Mononuclear cell (primary cell): ENCODE measurements at regions not wholly inside any gene's neighbourhood (a gene's known extent, or its start where the extent isn't known, plus 50 kb on each side); places are given as distances from the start of the nearest gene placed in this dataset.

ENCODE experiments used
- H3K27me3 ChIP-seq: 2 replicates; pipeline ENCODE4 v1.6.0; 2011; ENCODE audit warnings: low read length, control low read depth; ENCODE audit not compliant: insufficient read depth
- H3K4me1 ChIP-seq: 2 replicates; pipeline ENCODE4 v1.5.1; 2011; ENCODE audit warnings: mild to moderate bottlenecking, low read length, control low read depth; ENCODE audit not compliant: insufficient read depth
- H3K4me3 ChIP-seq: 2 replicates; pipeline ENCODE4 v1.5.1; 2011; ENCODE audit warnings: mild to moderate bottlenecking, low read length, moderate library complexity
- H3K9me3 ChIP-seq: 2 replicates; pipeline ENCODE4 v1.5.1; 2011; ENCODE audit warnings: low read depth, mild to moderate bottlenecking, control low read depth, low read length

DNA sequence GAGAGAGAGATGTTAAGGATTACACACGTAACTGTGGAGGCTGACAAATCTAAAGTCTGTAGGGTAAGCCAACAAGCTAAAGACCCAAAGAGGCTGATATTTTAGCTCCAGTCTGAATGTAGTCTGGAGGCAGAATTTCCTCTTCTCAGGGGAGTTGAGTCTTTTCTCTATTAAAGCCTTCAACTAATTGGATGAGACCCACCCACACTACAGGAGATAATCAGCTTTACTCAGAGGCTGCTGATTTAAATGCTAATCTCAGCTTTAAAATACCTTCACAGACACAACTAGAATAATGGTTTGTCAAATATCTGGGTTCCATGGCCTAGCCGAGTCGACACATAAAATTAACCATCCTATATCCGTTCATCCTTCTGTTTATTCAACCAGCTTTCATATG is 204.3 kb upstream of the PSMD7 start:
- Histone ChIP-seq H3K9me3 (no peaks in the 10 kb centered on the region), H3K27me3 (no peaks in the 10 kb centered on the region), H3K4me1 (no peaks in the 10 kb centered on the region), H3K4me3 (no peak overlapping the region)

DNA sequence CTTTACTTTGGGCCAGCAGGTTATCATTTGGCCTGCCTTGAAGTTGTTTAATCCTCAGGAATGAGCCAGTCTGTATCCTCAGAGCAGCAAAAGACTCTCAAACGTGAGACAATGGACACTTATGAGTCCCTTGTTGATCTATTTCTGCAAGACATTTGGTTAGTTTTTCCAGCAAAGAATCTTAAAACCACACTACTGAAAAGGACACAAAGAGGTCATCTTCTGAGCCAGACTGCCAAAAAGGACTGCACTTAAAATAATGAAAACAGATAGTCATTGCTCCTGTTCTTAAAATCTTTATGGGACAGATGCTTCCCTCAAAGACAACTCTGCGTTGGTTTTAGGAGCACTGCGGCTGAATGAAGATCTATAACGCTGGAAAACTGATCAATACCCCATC is 205.7 kb upstream of the PSMD7 start:
- Histone ChIP-seq H3K27me3 (no peaks in the 10 kb centered on the region), H3K9me3 (no peaks in the 10 kb centered on the region), H3K4me1 (no peaks in the 10 kb centered on the region), H3K4me3 (no peak overlapping the region)

DNA sequence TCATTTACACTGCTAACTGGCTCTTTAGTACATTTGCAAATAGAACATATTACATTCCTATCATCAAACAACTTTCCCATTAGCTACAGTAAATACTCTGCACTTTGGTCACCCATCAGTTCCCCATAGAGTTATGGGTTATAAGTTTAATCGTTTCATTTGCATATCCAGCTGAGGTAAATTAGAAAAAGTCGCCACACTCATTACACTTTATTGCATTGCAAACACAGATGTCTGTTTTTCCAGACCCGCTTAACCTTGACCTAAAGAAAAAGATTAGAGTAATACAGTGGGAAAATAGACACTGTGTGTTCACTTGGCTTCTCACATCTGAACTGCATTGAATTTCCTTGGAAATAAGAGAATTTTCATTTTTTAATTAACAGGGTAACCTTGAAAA is 213.1 kb upstream of the PSMD7 start:
- no peak overlapping the region for H3K4me3 ChIP-seq
- H3K9me3 ChIP-seq: no peaks in the 10 kb centered on the region
- no peaks in the 10 kb centered on the region for H3K27me3 ChIP-seq
- no peaks in the 10 kb centered on the region for H3K4me1 ChIP-seq

DNA sequence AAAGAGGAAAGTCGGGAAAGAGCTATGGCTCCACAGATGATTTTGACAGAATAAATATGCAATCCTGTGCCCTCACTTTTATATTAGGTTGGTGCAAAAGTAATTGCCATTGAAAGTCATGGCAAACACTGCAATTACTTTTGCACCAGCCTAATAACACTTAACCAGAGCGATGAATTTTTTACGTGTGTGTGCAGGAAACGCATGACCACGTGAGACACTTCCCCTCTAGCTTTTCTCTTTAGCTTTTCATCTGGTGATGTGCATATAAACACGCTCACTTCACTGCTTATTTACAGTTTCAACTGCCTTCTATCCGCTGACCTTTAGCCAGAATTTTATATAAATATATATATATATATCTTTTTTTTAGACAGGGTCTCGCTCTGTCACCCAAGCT is 216.3 kb upstream of the PSMD7 start:
- no peaks in the 10 kb centered on the region for H3K9me3 ChIP-seq
- H3K4me1 ChIP-seq: no peaks in the 10 kb centered on the region
- H3K4me3 ChIP-seq: no peak overlapping the region
- no peaks in the 10 kb centered on the region for H3K27me3 ChIP-seq

DNA sequence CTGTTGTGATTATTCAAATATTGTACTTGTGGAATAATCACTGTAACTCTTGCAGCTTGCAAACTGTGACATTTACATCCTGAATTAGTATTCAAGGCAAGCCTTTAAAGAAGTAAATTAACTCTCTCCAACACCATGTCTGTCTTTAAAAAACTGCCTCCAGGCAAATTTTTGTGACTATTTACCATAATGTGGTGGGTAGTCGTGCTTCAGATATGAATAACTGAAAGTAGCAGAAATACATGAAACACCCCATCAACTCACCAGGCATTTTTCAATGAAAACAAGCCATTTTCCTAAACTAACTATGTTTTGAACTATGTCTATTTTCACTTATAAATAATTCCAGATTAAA is 217.4 kb upstream of the PSMD7 start:
- no peaks in the 10 kb centered on the region for H3K27me3 ChIP-seq
- H3K9me3 ChIP-seq: no peaks in the 10 kb centered on the region
- no peak overlapping the region for H3K4me3 ChIP-seq
- no peaks in the 10 kb centered on the region for H3K4me1 ChIP-seq

DNA sequence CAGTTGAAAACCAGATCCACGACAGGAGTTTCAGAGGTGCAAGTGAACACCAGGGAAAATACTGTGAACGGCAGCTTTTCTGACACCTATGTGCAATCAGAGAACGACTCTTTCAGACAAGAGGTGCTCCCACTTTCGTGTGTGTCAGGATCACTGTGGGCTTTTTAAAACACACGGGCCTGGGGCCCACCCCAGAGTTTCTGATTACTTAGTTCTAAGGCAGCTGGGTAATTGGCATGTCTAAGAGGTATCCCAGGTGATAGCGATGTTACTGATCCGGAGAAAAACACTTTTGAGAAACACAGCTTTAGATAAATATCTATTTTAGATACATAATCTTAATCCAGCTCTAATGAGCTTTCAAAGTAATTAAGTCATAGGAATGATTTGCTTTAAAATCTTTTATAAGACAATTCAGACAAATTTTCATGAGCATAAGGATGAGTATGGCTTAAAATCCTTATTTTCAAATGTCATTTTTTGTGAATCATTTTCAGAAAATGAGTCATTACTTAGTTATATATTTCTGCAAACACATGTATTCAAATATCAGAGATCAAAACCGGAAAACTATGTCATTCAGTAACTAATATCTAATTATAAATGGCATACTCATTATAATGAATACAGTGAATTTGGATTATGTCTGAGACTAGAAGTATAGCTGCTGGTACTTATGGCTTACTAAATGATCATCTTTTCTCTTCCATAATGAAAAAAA is 217.9 kb upstream of the PSMD7 start:
- H3K4me1 ChIP-seq: no peaks in the 10 kb centered on the region
- H3K27me3 ChIP-seq: no peaks in the 10 kb centered on the region
- H3K4me3 ChIP-seq: no peak overlapping the region
- no peaks in the 10 kb centered on the region for H3K9me3 ChIP-seq

DNA sequence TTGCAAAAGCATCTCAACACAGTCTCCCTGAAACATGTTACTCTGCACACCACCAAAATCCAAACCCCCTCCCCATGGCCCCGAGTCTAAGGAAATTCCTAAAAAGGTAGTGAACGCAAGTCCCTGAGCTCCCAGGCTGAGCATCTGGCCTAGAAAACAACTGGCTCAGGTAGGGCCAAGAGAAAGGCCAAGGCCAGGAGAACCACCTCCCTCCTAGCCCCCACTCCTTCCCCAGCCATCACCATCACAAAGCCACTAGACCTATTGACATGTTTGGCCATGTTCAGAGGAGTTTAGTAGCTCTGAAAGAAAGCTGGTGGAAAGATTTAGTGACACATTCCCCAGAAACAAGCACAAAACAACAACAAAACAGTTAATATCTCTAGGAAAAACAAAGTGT is 220.0 kb upstream of the PSMD7 start:
- Histone ChIP-seq H3K27me3 (no peaks in the 10 kb centered on the region), H3K4me1 (no peaks in the 10 kb centered on the region), H3K9me3 (no peaks in the 10 kb centered on the region), H3K4me3 (no peak overlapping the region)

DNA sequence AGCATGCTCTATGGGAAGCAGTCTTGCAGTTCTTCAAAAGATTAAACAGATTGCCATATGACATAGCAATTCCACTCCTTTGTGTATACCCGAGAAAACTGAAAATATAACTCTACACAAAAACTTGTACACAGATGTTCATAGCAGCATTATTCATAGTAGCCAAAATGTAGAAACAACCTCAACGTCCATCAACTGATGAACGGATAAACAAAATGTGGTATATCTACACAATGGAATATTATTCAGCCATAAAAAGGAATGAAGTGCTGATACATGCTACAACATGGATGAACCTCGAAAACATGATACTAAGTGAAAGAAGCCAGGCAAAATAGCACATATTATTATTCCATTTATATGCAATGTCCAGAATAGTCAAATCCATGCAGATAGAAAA is 221.2 kb upstream of the PSMD7 start:
- no peaks in the 10 kb centered on the region for H3K4me1 ChIP-seq
- no peaks in the 10 kb centered on the region for H3K9me3 ChIP-seq
- no peak overlapping the region for H3K4me3 ChIP-seq
- no peaks in the 10 kb centered on the region for H3K27me3 ChIP-seq

DNA sequence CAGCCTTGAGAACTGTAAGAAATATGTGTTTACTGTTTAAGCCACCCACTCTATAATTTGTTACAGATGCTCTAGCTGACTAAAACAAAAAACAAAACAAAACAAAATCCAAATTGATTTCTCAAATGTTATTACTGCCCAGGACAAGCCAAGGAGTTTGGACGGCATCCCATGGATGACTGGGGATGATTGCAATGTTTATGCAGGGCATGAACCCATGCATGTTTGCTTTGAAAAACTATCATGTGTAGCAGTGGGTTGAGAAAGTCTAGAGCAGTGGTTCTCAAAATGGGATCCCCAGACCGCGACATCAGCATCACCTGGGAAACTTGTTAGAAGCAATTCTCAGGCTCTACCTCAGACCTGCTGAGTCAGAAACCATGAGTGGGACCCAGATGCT is 223.2 kb upstream of the PSMD7 start:
- Histone ChIP-seq H3K27me3 (no peaks in the 10 kb centered on the region), H3K9me3 (no peaks in the 10 kb centered on the region), H3K4me3 (no peak overlapping the region), H3K4me1 (no peaks in the 10 kb centered on the region)

DNA sequence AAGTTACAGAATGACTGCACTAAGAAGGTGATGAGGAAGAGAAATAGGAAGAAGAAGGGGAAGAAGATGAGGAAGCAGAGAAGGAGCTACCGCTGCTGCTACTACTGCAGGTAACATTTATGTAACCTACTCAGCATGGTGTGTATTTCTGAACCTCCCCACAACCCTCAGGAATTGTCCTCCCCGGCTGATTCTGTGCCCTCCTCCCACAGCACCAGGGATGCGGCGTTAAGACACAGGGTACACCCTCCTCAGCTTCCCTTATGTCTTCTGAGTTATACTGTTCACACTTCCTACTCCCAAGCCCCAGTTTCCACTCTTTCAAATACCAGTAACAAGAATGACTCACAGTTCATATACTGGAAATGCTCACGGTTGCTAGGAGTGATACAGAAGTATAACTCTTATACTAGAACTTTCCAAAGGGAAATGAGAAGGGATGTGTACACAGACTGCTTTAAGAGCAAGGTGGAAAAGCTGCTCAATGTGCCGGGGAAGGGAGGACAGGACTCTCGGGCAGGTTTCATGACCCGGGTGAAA is 224.5 kb upstream of the PSMD7 start:
- no peaks in the 10 kb centered on the region for H3K9me3 ChIP-seq
- no peaks in the 10 kb centered on the region for H3K27me3 ChIP-seq
- H3K4me1 ChIP-seq: no peaks in the 10 kb centered on the region
- no peak overlapping the region for H3K4me3 ChIP-seq

DNA sequence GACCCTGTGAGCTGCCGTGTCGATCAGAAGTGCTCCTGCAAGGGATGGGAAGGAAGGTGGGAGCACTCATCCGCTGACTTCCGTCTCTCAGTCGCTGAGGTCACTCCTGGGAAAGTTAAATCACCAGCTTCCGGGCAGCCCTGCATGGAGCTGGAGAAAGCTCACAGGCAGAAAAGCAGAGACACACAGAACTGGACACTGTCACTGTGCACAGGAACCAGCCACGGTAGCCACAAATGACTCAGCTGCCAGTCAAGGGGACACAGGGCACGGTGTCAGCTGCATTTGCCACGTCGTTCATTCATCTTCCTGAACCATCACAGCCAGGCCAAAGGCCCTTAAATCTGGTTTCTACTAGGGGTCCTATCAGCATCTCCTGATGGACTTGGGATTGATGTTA is 226.4 kb upstream of the PSMD7 start:
- Histone ChIP-seq H3K9me3 (no peaks in the 10 kb centered on the region), H3K4me3 (no peak overlapping the region), H3K27me3 (no peaks in the 10 kb centered on the region), H3K4me1 (no peaks in the 10 kb centered on the region)

DNA sequence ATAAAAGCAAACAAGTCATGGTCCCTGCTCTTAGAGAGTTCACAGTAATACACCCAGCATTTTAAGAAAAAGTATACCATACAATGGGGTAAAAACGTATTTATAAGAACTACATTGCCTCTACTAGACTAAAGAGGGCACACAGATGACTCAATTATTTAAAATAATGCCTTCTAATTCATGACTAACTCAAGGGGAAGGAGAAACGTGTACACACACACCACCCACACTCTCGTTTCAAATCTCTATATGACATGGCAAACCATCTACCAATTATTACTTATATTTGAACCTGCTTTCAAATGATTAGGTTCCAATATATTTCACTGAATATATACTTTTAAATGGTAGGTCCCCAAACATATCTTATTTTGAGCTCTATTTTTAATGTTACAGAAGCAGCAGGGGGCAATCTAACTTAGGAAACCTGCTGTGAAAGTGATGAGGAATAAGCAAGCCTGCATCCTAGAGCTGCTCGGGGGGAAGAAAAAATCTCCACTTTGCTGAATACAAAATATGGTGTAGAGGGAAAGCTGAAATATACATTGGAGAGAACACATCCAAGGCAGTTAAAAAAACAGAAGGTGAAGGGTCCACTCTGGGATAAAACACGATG is 232.4 kb upstream of the PSMD7 start:
- Histone ChIP-seq H3K4me3 (no peak overlapping the region), H3K4me1 (no peaks in the 10 kb centered on the region), H3K27me3 (no peaks in the 10 kb centered on the region), H3K9me3 (no peaks in the 10 kb centered on the region)

DNA sequence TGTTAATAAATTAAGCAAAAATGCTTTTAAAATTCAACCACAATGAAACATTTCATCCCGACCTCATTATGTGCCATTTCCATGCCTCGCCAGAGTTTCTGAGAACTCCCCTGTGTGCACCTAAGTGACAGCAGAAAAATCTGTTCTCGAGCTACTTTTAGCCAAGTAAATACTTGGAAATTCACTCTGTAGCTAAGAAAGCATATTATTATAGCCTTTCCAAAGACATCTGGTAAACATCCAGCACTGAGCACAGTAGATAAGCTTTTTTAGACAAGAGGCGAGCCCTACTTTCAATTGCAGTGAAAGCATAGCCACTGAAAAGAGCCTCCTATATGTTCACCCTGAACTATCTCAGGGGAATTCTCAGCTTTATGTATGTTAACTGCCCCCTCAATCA is 242.8 kb upstream of the PSMD7 start:
- peaks cover 5% of the 10 kb centered on the region for H3K9me3 ChIP-seq
- H3K27me3 ChIP-seq: no peaks in the 10 kb centered on the region
- H3K4me3 ChIP-seq: no peak overlapping the region
- H3K4me1 ChIP-seq: no peaks in the 10 kb centered on the region

DNA sequence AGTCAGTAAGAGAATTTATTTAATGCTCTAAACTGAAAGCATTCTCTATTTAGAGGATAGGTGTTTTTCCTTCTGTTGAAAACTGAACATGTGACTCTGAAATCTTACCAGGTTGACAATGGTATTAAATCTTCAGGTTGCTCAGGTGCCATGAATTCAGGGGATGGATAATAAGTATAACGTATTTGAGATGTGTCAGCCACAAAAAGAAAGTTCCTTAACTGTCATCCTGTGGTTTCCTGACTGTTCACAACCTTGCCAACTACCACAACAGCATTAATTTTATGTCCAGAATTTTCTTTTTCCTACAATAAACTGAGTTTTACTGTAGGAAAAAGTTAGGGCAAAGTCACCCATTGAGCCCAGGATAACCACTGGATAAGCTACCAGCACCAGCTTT is 243.3 kb upstream of the PSMD7 start:
- H3K9me3 ChIP-seq: peaks cover 4% of the 10 kb centered on the region
- H3K27me3 ChIP-seq: no peaks in the 10 kb centered on the region
- H3K4me3 ChIP-seq: no peak overlapping the region
- no peaks in the 10 kb centered on the region for H3K4me1 ChIP-seq

DNA sequence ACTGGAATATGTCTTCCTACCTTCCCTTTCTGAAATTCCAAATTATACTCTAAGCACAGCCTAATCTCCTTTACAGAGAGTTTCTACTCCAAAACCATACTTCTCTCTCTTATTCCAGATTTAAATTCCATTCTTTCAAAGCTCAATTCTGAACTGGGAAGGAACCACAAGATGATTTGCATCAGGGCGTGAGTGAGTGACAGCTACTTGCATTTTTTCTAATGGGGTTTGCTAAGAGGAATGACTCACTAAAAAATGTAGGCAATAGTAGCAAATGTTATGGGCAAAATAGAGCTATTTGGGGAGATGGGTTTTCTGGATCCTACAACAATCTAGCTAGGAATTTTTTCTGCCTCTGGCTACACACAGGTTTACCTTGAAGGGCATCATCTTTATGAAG is 244.6 kb upstream of the PSMD7 start:
- no peaks in the 10 kb centered on the region for H3K27me3 ChIP-seq
- H3K4me3 ChIP-seq: no peak overlapping the region
- no peaks in the 10 kb centered on the region for H3K9me3 ChIP-seq
- no peaks in the 10 kb centered on the region for H3K4me1 ChIP-seq

DNA sequence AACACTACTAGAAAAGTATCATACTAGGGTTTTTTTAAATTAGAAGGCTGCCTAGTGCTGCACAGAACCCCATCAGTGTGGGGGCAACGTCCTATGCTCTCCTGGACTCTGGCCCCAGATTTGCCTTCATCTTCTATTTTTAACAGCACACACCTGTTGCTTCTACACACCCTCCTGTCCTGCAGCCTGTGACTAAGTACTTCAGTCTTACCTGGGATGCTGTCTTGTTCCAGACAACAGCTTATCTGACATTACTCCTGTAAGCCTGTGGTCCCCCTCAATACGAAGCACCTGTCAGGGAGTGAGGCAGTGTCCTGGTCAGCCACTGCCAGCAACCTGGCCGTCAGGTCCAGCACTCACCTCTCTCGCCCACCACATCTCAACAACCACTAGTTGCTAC is 247.6 kb upstream of the PSMD7 start:
- no peaks in the 10 kb centered on the region for H3K27me3 ChIP-seq

More for the DNA sequence above, 247.6 kb upstream of the PSMD7 start:
- Histone ChIP-seq H3K9me3 (no peaks in the 10 kb centered on the region), H3K4me1 (no peaks in the 10 kb centered on the region), H3K4me3 (no peak overlapping the region)
